ENCODE measurements at regions not wholly inside any gene's neighbourhood (a gene's known extent, or its start where the extent isn't known, plus 50 kb on each side); places are given as distances from the start of the nearest gene placed in this dataset.
"Not testable (repeated sequence)": the region's sequence is repeated elsewhere in the genome, so short reads cannot be mapped to it uniquely, and the experiment has no call there.

GRCh38 chr22:22789922-22790845 is 97.4 kb upstream of the IGLL5 start:
- H3K9me3 Mint-ChIP-seq, result no peaks in the 10 kb centered on the region
- ATAC-seq (replicated peaks in 1 of 2) (no peak), DNase-seq (no peak)
- peaks cover 14% of the 10 kb centered on the region for H3K4me1 Mint-ChIP-seq (ENCODE audit: low read depth)
- no peak overlapping the region for H3K27ac Mint-ChIP-seq
- no peak overlapping the region for H3K4me3 Mint-ChIP-seq
- no peaks in the 10 kb centered on the region for H3K36me3 Mint-ChIP-seq (ENCODE audit: insufficient read depth in 2 of 2)
- no peaks in the 10 kb centered on the region for H3K27me3 Mint-ChIP-seq (ENCODE audit: low read depth)

- Mint-ChIP-seq H3K27me3 (ENCODE audit: low read depth) (no peaks in the 10 kb centered on the region), H3K4me1 (ENCODE audit: low read depth) (peaks cover 14% of the 10 kb centered on the region), H3K4me3 (no peak overlapping the region), H3K36me3 (ENCODE audit: insufficient read depth in 2 of 2) (no peaks in the 10 kb centered on the region), H3K27ac (peak overlapping the region; percentile 61), H3K9me3 (no peaks in the 10 kb centered on the region)
- DNase-seq (no peak), ATAC-seq (replicated peaks in 1 of 2) (no peak)
Measured at GRCh38 chr22:22791438-22792181, 96.0 kb upstream of the IGLL5 start.

GRCh38 chr22:22792205-22792786 is 95.3 kb upstream of the IGLL5 start:
- not testable (repeated sequence) for H3K4me3 Mint-ChIP-seq; ATAC-seq (replicated peaks in 1 of 2); H3K27me3 Mint-ChIP-seq (ENCODE audit: low read depth); H3K9me3 Mint-ChIP-seq; H3K27ac Mint-ChIP-seq; DNase-seq; H3K36me3 Mint-ChIP-seq (ENCODE audit: insufficient read depth in 2 of 2)
- H3K4me1 Mint-ChIP-seq (ENCODE audit: low read depth), result peaks cover 14% of the 10 kb centered on the region

GRCh38 chr22:22795639-22796038 is 92.0 kb upstream of the IGLL5 start:
- not testable (repeated sequence) for H3K4me1 Mint-ChIP-seq (ENCODE audit: low read depth); H3K36me3 Mint-ChIP-seq (ENCODE audit: insufficient read depth in 2 of 2); DNase-seq; H3K4me3 Mint-ChIP-seq; H3K27ac Mint-ChIP-seq; H3K9me3 Mint-ChIP-seq; H3K27me3 Mint-ChIP-seq (ENCODE audit: low read depth); ATAC-seq (replicated peaks in 1 of 2)

GRCh38 chr22:22796724-22797123 is 90.9 kb upstream of the IGLL5 start:
- no peak overlapping the region for H3K27ac Mint-ChIP-seq
- no peak overlapping the region for H3K4me3 Mint-ChIP-seq
- no peak for DNase-seq
- no peak for ATAC-seq (replicated peaks in 1 of 2)
- no peaks in the 10 kb centered on the region for H3K4me1 Mint-ChIP-seq (ENCODE audit: low read depth)
- H3K27me3 Mint-ChIP-seq (ENCODE audit: low read depth), result no peaks in the 10 kb centered on the region
- no peaks in the 10 kb centered on the region for H3K36me3 Mint-ChIP-seq (ENCODE audit: insufficient read depth in 2 of 2)
- no peaks in the 10 kb centered on the region for H3K9me3 Mint-ChIP-seq

GRCh38 chr22:22798232-22798616 is 89.4 kb upstream of the IGLL5 start:
- Mint-ChIP-seq H3K9me3 (no peaks in the 10 kb centered on the region), H3K4me3 (no peak overlapping the region), H3K27me3 (ENCODE audit: low read depth) (no peaks in the 10 kb centered on the region), H3K27ac (no peak overlapping the region), H3K36me3 (ENCODE audit: insufficient read depth in 2 of 2) (no peaks in the 10 kb centered on the region), H3K4me1 (ENCODE audit: low read depth) (no peaks in the 10 kb centered on the region)
- ATAC-seq (replicated peaks in 1 of 2) (no peak), DNase-seq (no peak)

GRCh38 chr22:22798716-22799115 is 88.9 kb upstream of the IGLL5 start:
- H3K9me3 Mint-ChIP-seq, result no peaks in the 10 kb centered on the region
- ATAC-seq (replicated peaks in 1 of 2), result no peak
- no peaks in the 10 kb centered on the region for H3K4me1 Mint-ChIP-seq (ENCODE audit: low read depth)
- no peak for DNase-seq
- H3K36me3 Mint-ChIP-seq (ENCODE audit: insufficient read depth in 2 of 2), result no peaks in the 10 kb centered on the region
- H3K27ac Mint-ChIP-seq, result no peak overlapping the region
- H3K27me3 Mint-ChIP-seq (ENCODE audit: low read depth), result no peaks in the 10 kb centered on the region
- H3K4me3 Mint-ChIP-seq, result no peak overlapping the region

GRCh38 chr22:22799561-22799960 is 88.1 kb upstream of the IGLL5 start:
- no peaks in the 10 kb centered on the region for H3K27me3 Mint-ChIP-seq (ENCODE audit: low read depth)
- DNase-seq (no peak), ATAC-seq (replicated peaks in 1 of 2) (no peak)
- no peak overlapping the region for H3K4me3 Mint-ChIP-seq
- H3K27ac Mint-ChIP-seq, result no peak overlapping the region
- no peaks in the 10 kb centered on the region for H3K36me3 Mint-ChIP-seq (ENCODE audit: insufficient read depth in 2 of 2)
- no peaks in the 10 kb centered on the region for H3K9me3 Mint-ChIP-seq
- H3K4me1 Mint-ChIP-seq (ENCODE audit: low read depth), result no peaks in the 10 kb centered on the region

GRCh38 chr22:22800716-22801115 is 86.9 kb upstream of the IGLL5 start:
- no peaks in the 10 kb centered on the region for H3K36me3 Mint-ChIP-seq (ENCODE audit: insufficient read depth in 2 of 2)
- H3K4me3 Mint-ChIP-seq, result no peak overlapping the region
- H3K27me3 Mint-ChIP-seq (ENCODE audit: low read depth), result no peaks in the 10 kb centered on the region
- H3K27ac Mint-ChIP-seq, result no peak overlapping the region
- H3K4me1 Mint-ChIP-seq (ENCODE audit: low read depth), result no peaks in the 10 kb centered on the region
- no peaks in the 10 kb centered on the region for H3K9me3 Mint-ChIP-seq
- ATAC-seq (replicated peaks in 1 of 2) (no peak), DNase-seq (no peak)

- no peaks in the 10 kb centered on the region for H3K4me1 Mint-ChIP-seq (ENCODE audit: low read depth)
- ATAC-seq (replicated peaks in 1 of 2), result no peak
- no peaks in the 10 kb centered on the region for H3K27me3 Mint-ChIP-seq (ENCODE audit: low read depth)
- H3K27ac Mint-ChIP-seq, result no peak overlapping the region
- H3K9me3 Mint-ChIP-seq, result no peaks in the 10 kb centered on the region
- no peak overlapping the region for H3K4me3 Mint-ChIP-seq
- no peaks in the 10 kb centered on the region for H3K36me3 Mint-ChIP-seq (ENCODE audit: insufficient read depth in 2 of 2)
- DNase-seq, result peak; percentile 18 to 28
Measured at GRCh38 chr22:22802339-22802970, 85.2 kb upstream of the IGLL5 start.

GRCh38 chr22:22803285-22803853 is 84.2 kb upstream of the IGLL5 start:
- no peaks in the 10 kb centered on the region for H3K4me1 Mint-ChIP-seq (ENCODE audit: low read depth)
- H3K36me3 Mint-ChIP-seq (ENCODE audit: insufficient read depth in 2 of 2), result no peaks in the 10 kb centered on the region
- H3K27ac Mint-ChIP-seq, result no peak overlapping the region
- H3K9me3 Mint-ChIP-seq, result no peaks in the 10 kb centered on the region
- ATAC-seq (replicated peaks in 1 of 2), result no peak
- DNase-seq, result no peak
- H3K4me3 Mint-ChIP-seq, result no peak overlapping the region
- no peaks in the 10 kb centered on the region for H3K27me3 Mint-ChIP-seq (ENCODE audit: low read depth)

GRCh38 chr22:22810018-22810427 is 77.6 kb upstream of the IGLL5 start:
- peak; percentile 64 to 77 for DNase-seq
- Mint-ChIP-seq H3K27me3 (ENCODE audit: low read depth) (no peaks in the 10 kb centered on the region), H3K36me3 (ENCODE audit: insufficient read depth in 2 of 2) (no peaks in the 10 kb centered on the region), H3K9me3 (no peaks in the 10 kb centered on the region), H3K4me3 (no peak overlapping the region), H3K4me1 (ENCODE audit: low read depth) (peaks cover 8% of the 10 kb centered on the region), H3K27ac (no peak overlapping the region)
- ATAC-seq (replicated peaks in 1 of 2), result peak; percentile 78 to 84

GRCh38 chr22:22810471-22810870 is 77.1 kb upstream of the IGLL5 start:
- Mint-ChIP-seq H3K36me3 (ENCODE audit: insufficient read depth in 2 of 2) (no peaks in the 10 kb centered on the region), H3K4me1 (ENCODE audit: low read depth) (peaks cover 13% of the 10 kb centered on the region), H3K4me3 (no peak overlapping the region), H3K27ac (no peak overlapping the region), H3K9me3 (no peaks in the 10 kb centered on the region), H3K27me3 (ENCODE audit: low read depth) (no peaks in the 10 kb centered on the region)
- no peak for DNase-seq
- no peak for ATAC-seq (replicated peaks in 1 of 2)

Data from activated T-cell treated with anti-CD3 and anti-CD28 coated beads, Interleukin-2, amount 50 U/mL, for 72 hours (primary cell).